ENCODE measurements at regions not wholly inside any gene's neighbourhood (a gene's known extent, or its start where the extent isn't known, plus 50 kb on each side); places are given as distances from the start of the nearest gene placed in this dataset.
A peak's percentile ranks its signal among the peaks of the same experiment; 100 is the strongest.

- FAIRE-seq, result no peak
Observed at GRCh38 chr3:194218646-194219453, 82.9 kb downstream of the HES1 start.

DNA sequence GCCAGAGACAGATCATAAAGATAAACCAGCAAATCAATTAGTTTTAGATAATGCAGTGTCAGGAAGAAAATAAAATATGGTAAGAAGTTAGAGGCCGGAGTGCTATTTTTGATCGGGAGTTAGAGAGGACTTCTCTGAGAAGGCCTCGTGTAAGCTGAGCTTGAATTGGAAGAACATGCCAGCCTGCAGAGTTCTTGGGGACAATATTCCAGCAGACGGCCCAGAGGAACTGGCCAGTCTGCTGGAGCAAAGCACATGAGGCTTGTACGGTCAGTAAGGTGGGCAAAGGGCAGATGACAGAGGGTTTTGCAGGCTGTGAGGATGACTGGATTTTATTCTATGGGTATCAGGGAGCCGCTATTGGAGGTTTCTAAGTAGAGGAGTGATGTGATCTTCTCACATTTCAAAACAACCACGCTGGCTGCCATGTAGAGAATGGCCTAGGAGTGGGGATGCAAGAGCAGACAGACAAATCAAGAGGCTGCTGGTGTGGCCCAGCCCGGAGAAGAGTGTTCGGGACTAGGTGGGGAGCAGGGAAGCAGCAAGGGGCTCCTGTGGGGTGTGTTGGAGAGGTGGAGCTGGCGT lies 84.0 kb downstream of the HES1 start:
- FAIRE-seq, result no peak

- no peak for FAIRE-seq
Observed at GRCh38 chr3:194220901-194221326, 85.0 kb downstream of the HES1 start.

GRCh38 chr3:194221336-194221735 lies 85.4 kb downstream of the HES1 start:
- FAIRE-seq, result no peak

- FAIRE-seq, result no peak
Observed at GRCh38 chr3:194223951-194224350, 88.0 kb downstream of the HES1 start.

DNA sequence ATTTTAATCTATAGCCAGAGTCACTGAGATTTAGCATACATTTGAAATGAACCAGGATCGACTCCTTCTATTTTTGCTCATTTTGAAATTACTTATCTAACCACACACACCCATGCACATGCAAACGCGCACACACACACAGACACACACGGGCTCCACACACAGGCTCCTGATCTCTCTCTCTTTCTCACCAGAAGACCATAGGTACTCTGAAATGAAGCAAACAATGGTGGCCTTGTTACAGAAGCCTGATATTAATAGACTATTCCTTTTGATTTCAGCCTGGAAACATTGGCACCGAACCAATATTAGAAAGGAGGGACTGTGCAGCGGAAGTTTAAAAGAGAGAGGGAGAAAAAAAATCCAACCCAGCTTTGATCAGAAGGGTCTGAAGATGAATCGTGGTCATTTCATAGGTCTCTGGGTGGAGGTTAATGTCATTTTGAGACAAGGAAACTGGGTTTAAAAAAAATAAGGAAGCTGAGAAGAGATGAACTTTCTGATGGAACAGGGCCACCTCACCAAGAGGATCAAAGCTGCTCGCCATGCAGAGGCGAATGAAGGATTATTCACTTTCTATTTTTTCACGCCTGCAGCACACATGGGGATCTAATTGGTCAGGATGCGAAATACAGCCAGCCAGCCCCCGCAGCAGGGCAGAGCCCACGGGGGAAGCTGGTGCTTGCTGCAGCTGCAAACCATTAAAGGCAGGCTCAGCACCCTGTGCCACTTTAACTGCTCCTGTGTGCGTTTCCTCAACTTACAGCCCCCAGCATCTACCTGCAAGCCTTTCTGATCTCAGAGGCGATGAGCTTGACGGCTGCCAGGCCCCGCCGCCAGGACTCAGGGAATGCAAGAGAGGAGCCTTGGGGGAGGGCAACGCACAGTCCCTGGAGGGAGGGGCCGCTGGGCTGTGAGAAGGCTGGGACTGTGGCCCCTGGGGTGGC lies 88.8 kb downstream of the HES1 start:
- no peak for FAIRE-seq

- no peak for FAIRE-seq
Observed at GRCh38 chr3:194225418-194225812, 89.5 kb downstream of the HES1 start.

DNA sequence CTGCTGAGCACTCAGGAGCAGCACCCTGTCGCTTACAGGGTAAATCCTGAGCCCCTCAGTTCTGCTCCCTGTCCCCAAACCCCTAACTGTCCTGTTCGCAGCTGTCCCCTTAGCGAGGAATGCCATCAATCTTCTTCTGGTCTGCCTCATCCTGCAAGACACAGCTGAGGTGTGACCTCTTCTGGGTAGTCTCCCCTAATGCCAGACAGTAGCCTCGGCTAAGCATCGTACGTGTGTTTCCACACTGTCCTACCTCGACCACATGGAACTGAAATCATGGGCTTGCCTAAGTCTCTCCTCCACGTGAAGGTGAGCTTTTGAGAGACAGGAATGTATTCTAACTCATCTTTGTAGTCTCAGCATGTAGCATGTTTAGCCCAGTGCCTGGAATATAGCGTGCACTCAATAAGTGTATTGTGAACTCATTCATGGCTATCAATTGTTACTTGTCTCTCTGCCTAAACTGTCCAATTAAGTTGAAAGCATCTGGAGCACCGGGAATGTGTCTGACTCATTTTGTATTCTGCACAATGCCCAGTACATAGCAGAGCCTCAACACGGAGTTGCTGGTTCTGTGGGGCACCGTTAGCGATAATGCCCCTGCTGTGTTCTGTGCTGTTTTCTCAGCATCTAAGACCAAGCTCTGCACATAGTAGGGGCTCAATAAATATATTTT lies 90.2 kb downstream of the HES1 start:
- no peak for FAIRE-seq

DNA sequence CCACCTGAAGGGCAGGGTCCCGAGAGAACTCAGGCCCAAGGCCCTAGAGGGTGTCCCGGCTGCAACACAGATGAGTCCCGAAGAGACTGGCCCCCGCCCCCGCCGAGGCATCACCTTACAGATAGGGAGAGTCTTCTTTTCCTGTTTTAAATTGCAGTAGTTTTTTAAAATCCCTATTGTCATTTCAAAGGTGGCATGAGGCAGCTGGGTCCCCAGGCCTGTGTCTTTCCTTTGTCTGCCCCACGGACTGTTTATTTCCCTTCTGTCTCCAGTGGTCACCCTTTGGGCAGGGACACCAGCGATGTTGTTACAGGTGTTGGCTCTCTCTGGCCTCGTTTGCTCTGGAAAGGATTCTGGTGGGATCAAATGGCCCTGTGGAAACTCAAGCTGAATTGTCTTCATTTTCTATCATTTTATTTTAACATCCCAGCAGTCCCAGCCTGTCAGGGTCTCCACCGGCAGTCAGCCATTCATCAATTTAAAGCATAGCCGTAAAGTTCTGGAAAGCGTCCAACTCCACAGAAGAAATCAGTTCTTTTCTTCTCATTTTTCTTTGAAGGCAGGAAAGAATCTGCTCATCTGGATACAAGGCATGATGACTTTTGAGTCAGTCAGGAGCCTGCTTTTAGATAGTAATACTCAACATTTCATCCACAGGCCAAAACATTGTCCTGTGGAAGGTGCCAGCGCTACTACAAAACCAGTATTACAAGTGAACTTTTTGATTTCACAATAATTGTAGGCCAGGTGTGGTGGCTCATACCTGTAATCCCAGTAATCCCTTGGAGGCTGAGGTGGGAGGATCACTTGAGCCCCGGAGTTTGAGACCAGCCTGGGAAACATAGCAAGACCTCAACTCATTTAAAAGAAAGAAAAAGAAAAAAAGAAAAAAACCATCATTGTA lies 96.2 kb downstream of the HES1 start:
- no peak for FAIRE-seq

DNA sequence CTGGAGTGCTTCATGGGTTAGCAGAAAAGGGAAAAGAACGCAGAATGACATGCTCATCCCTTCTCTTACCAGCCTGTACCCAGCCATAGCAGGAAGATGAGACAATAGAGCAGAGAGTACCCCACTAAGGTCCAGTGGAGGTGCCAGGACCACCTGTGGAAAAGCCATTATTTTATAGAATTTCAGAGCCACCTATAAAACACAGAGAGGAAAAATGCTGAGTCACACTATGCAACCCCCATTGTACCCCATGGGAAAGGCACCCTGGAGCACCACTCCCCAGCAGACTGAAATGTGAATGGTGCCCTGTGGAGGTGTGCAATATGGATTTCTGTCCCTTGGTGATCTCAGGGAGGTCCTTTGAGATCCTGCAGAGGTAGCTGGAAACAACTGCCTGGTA lies 97.2 kb downstream of the HES1 start:
- no peak for FAIRE-seq

DNA sequence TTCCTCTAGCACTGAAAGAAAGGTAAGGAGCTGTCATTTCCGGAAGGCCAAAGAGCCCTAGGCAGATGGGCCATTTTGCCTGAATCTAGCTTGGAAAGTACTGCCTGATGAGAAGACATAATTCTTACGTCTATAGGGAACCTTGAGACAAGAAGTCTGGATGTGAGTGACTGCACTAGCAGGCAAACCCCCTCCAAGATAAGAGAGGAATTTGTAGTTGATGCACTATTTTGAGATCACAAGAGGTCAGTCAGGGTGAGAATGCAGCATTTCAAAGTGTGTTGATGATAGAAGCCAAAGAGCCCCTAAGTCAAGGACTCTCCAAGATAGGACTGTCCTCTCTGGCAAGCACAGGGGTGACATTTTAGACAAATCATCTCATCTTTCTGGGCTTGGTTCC lies 99.2 kb downstream of the HES1 start:
- no peak for FAIRE-seq

DNA sequence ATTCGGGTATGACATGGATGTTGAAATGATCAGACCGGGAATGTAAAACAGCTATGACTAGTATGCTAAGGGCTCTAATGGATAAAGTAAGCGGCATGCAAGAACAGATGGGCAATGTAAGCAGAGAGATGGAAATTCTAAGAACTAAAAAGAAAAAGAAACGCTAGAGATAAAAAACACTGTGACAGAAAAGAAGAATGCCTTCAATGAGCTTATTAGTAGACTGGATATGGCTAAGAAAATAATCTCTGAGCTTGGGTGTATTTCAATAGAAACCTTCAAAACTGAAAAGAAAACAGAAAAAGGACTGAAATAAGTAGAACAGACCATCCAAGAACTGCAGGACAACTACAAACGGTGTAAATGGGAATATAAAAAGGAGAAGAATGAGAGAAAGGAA lies 101.2 kb downstream of the HES1 start:
- FAIRE-seq, result no peak

DNA sequence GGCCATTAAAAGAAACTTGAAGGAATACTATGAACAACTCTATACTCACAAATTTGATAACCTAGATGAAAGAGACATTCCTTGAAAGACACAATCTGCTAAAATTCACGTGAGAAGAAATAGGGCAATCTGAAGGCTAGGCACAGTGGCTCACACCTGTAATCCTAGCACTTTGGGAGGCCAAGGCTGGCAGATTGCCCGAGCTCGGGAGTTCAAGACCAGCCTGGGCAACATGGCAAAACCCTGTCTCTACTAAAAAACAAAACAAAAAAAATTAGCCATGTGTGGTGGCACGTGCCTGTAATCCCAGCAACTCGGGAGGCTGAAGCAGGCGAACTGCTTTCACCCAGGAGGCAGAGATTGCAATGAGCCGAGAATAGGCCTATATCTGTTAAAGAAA lies 104.8 kb downstream of the HES1 start:
- no peak for FAIRE-seq

DNA sequence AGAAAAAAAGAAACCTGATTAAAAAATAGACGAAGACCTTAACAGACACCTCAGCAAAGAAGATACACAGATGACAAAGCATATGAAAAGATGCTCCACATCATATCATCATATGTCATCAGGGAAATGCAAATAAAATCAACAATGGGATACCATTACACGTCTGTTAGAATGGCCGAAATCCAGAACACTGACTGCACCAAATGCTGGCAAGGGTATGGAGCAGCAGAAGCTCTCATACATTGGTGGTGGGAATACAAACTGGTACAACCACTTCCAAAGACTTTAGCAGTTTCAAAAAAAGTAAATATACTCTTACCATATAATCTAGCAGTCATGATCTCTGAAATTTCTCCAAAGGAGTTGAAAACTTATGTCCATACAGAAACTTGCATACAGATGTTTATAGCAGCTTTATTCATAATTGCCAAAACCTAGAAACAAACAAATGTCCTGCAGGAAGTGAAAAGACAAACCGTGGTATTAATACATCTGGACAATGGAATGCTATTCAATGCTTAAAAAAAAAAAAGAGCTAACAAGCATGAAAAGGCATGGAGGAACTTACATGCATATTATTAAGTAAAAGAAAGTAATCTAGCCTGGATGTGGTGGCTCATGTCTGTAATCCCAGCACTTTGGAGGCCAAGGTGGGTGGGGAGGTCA lies 107.4 kb downstream of the HES1 start:
- FAIRE-seq, result no peak

- FAIRE-seq, result no peak
Observed at GRCh38 chr3:194244167-194244566, 107.0 kb downstream of the CPN2 start.

GRCh38 chr3:194245474-194245873 lies 105.7 kb downstream of the CPN2 start:
- FAIRE-seq, result no peak

- no peak for FAIRE-seq
Observed at GRCh38 chr3:194245975-194246561, 105.1 kb downstream of the CPN2 start.

DNA sequence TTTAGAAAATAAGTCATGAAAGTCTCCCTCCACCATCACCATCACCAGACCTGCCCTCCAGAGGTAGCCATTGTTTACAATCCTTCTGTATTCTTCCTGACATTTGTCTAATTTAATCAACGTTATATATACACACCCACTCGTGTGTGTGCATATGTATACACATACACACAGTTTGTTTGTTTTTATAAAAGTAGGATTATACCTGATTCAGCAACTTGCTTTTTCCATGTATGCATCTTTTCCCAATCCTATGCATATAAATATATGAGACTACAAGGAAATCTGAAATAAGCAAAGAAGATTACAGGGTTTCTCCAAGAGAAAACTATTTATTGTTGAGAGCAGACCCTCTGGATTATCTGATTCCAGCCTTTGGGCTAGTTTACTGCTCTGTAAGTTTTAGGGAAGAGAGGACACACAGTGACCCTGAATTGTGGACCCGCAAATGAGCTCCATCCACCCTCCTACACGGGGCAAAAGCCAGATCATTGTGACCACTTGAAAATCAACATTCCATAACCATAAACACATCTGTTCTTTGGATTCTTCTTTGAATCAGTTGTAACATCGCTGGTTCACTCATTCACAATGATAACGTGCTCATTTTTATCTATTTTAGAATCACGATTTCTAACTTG lies 104.3 kb downstream of the CPN2 start:
- peak; percentile 54 for FAIRE-seq

DNA sequence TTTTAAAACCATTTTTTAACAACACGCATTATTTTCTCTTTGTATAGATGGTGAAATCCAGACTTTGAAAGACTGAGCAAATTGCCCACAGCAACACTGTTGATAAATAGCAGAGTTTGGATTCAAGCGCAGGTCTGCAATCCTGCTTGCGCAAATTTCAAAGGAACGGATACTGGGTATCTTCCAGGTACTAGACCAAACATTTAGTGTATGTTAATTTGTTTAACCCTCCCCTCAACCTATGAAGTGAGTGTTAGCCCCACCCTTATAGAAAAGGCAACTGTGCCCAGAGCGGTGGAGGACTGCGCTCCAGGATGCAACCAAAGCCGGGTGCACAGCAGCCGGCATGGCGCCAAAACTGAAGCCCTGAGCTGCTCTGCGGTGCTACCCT lies 103.8 kb downstream of the CPN2 start:
- FAIRE-seq, result no peak

Data from endometrium (tissue), 2 donors.